Thyroid gland (tissue), 4 donors: ENCODE measurements at regions not wholly inside any gene's neighbourhood (a gene's known extent, or its start where the extent isn't known, plus 50 kb on each side); places are given as distances from the start of the nearest gene placed in this dataset.

Experiments used
- POLR2A ChIP-seq, 2 donors: fragments of 450-650 bp; IDR thresholded peaks; one replicate each; pipeline ENCODE4 v1.6.1; 2017; ENCODE audit warnings: antibody characterized with exemption in 2 of 2, mild to moderate bottlenecking in 2 of 2, moderate library complexity in 1 of 2
- TF ChIP-seq, protein P1 (sequence below), 6 experiments: fragments of 200-600 bp in 3 of 6; fragments of 450-650 bp in 3 of 6; sonication (generic) in 3 of 6; IDR thresholded peaks; one replicate each; pipeline ENCODE4 v1.5.1; 2016 to 2019; ENCODE audit warnings: antibody characterized with exemption in 6 of 6, mild to moderate bottlenecking in 2 of 6, inconsistent platforms in 1 of 6, moderate library complexity in 1 of 6

GRCh38 chr9:129370770-129371169 is 192.7 kb upstream of the IER5L start:
- TF ChIP-seq, protein P1, sequence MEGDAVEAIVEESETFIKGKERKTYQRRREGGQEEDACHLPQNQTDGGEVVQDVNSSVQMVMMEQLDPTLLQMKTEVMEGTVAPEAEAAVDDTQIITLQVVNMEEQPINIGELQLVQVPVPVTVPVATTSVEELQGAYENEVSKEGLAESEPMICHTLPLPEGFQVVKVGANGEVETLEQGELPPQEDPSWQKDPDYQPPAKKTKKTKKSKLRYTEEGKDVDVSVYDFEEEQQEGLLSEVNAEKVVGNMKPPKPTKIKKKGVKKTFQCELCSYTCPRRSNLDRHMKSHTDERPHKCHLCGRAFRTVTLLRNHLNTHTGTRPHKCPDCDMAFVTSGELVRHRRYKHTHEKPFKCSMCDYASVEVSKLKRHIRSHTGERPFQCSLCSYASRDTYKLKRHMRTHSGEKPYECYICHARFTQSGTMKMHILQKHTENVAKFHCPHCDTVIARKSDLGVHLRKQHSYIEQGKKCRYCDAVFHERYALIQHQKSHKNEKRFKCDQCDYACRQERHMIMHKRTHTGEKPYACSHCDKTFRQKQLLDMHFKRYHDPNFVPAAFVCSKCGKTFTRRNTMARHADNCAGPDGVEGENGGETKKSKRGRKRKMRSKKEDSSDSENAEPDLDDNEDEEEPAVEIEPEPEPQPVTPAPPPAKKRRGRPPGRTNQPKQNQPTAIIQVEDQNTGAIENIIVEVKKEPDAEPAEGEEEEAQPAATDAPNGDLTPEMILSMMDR (IDR thresholded peaks at IDR 0.05) = no peak
- TF ChIP-seq POLR2A (IDR thresholded peaks at IDR 0.05) = no peak
